ENCODE measurements at regions not wholly inside any gene's neighbourhood (a gene's known extent, or its start where the extent isn't known, plus 50 kb on each side); places are given as distances from the start of the nearest gene placed in this dataset.

GRCh38 chr2:48248251-48248933 lies 66.1 kb upstream of the FOXN2 start:
- Histone ChIP-seq H3K9me3 (ENCODE audit: insufficient read depth, low read depth, low read length) (no peaks in the 10 kb centered on the region), H3K36me3 (ENCODE audit: insufficient read depth, low read length) (no peaks in the 10 kb centered on the region), H3K9ac (ENCODE audit: low read depth, low read length) (0 out of 2 replicates have a peak overlapping the region, but pooled peaks have one; percentile 12), H3K27me3 (ENCODE audit: insufficient read depth, low read length) (no peaks in the 10 kb centered on the region), H3K4me1 (ENCODE audit: insufficient read depth, low read length) (peaks cover 7% of the 10 kb centered on the region), H3K4me3 (ENCODE audit: low read length) (no peak overlapping the region), H3K27ac (ENCODE audit: low read depth, low read length) (peak overlapping the region; percentile 56)
- 92% methylated on average over 3 of the region's 3 CpGs for WGBS

GRCh38 chr2:48249025-48249424 lies 65.5 kb upstream of the FOXN2 start:
- Histone ChIP-seq H3K27me3 (ENCODE audit: insufficient read depth, low read length) (no peaks in the 10 kb centered on the region), H3K36me3 (ENCODE audit: insufficient read depth, low read length) (no peaks in the 10 kb centered on the region), H3K9me3 (ENCODE audit: insufficient read depth, low read depth, low read length) (no peaks in the 10 kb centered on the region), H3K9ac (ENCODE audit: low read depth, low read length) (0 out of 2 replicates have a peak overlapping the region, but pooled peaks have one; percentile 12), H3K4me3 (ENCODE audit: low read length) (no peak overlapping the region), H3K4me1 (ENCODE audit: insufficient read depth, low read length) (peaks cover 7% of the 10 kb centered on the region), H3K27ac (ENCODE audit: low read depth, low read length) (peak overlapping the region; percentile 56)
- WGBS: 84% methylated on average over 2 of the region's 2 CpGs

DNA sequence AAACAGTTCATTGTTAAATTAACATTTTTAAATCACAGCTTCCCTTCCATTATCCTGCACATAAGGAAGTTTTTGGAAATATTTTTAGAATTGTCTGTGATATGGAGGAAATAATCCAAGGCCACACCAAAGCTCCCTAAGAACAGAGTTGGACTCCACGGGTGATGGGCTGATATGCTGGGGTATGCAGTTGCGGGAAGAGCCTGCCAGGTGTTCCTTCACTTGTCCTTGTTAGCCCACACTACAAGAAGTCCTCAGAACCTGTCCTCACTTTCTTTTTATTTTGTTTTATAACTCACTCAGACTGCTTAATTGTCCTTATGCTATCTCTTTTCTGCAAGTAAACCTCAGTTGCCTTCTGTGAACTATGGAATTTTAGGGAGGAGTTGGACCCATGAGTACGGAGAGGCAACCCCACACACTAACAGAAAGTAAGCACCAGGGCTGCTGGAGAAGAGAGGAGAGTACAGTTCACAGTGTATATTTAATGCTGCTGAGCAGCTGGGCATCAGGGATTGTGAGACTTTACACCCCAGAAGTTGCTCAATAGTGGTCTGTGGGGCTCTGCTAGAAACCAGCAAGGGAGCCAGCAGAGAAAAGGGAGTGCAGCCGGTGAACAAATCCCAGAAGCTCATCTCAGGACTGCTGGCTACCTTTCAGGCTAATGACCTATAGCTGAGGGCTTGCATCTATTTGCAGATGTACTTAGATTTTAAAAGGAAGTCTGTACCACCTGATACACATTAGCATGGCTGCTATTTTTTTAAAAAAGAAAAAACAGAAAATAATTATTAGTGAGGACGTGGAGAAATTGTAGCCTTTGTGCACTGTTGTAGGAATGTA lies 64.6 kb upstream of the FOXN2 start:
- Histone ChIP-seq H3K4me1 (ENCODE audit: insufficient read depth, low read length) (peaks cover 7% of the 10 kb centered on the region), H3K4me3 (ENCODE audit: low read length) (no peak overlapping the region), H3K27ac (ENCODE audit: low read depth, low read length) (no peak overlapping the region), H3K36me3 (ENCODE audit: insufficient read depth, low read length) (no peaks in the 10 kb centered on the region), H3K9ac (ENCODE audit: low read depth, low read length) (no peak overlapping the region), H3K9me3 (ENCODE audit: insufficient read depth, low read depth, low read length) (no peaks in the 10 kb centered on the region), H3K27me3 (ENCODE audit: insufficient read depth, low read length) (no peaks in the 10 kb centered on the region)
- WGBS: 92% methylated on average over 4 of the region's 5 CpGs

GRCh38 chr2:48250474-48250844 lies 64.0 kb upstream of the FOXN2 start:
- H3K9ac ChIP-seq (ENCODE audit: low read depth, low read length): no peak overlapping the region
- H3K27me3 ChIP-seq (ENCODE audit: insufficient read depth, low read length): no peaks in the 10 kb centered on the region
- H3K4me3 ChIP-seq (ENCODE audit: low read length): no peak overlapping the region
- no peaks in the 10 kb centered on the region for H3K9me3 ChIP-seq (ENCODE audit: insufficient read depth, low read depth, low read length)
- H3K27ac ChIP-seq (ENCODE audit: low read depth, low read length): no peak overlapping the region
- WGBS: 99% methylated on average over 4 of the region's 4 CpGs
- no peaks in the 10 kb centered on the region for H3K36me3 ChIP-seq (ENCODE audit: insufficient read depth, low read length)
- H3K4me1 ChIP-seq (ENCODE audit: insufficient read depth, low read length): peaks cover 7% of the 10 kb centered on the region

DNA sequence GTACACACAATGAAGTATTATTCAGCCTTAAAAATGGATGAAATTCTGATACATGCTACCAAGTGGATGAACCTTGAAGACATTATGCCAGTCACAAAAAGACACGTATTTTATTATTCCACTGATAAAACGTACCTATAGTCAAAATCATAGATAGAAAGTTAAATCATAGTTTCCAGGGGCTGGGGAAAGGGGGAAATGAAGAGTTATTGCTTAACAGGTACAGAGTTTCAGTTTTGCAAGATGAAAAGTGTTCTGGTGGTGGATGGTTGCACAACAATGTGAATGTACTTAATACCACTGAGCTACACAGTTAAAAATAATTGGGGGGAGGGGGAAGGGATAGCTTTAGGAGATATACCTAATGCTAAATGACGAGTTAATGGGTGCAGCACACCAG lies 63.5 kb upstream of the FOXN2 start:
- Histone ChIP-seq H3K4me1 (ENCODE audit: insufficient read depth, low read length) (peaks cover 7% of the 10 kb centered on the region), H3K9me3 (ENCODE audit: insufficient read depth, low read depth, low read length) (no peaks in the 10 kb centered on the region), H3K9ac (ENCODE audit: low read depth, low read length) (no peak overlapping the region), H3K4me3 (ENCODE audit: low read length) (no peak overlapping the region), H3K36me3 (ENCODE audit: insufficient read depth, low read length) (no peaks in the 10 kb centered on the region), H3K27ac (ENCODE audit: low read depth, low read length) (no peak overlapping the region), H3K27me3 (ENCODE audit: insufficient read depth, low read length) (no peaks in the 10 kb centered on the region)
- WGBS: 72% methylated on average over 2 of the region's 3 CpGs

DNA sequence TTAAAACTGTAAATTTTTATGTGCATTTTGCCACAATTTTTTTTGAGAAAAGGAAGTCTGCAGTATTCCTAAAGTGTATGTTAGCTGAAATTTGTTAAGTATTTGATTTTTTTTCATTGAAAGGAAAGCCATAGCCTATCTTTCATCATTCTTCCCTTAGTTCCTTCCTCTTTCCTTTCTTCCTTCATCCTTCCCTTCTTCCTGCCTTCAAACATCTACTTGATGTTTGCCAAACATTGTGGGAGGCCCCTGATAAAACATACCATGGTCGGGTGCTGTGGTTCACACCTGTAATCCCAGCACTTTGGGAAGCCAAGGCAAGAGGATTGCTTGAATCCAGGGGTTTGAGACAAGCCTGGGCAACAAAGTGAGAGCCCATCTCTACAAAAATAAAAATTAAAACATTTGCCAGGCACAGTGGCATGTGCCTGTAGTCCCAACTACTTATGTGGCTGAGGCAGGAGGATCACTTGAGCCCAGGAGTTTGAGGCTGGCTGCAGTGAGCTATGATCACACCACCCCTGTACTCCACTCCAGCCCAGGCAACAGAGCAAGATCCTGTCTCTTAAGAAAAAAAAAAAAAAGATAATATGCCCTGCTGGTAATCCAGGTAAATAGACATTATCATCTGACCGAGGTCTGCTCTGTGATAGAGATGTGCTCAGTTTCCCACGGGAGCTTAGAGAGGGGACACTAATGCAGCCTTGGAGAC lies 62.9 kb upstream of the FOXN2 start:
- WGBS: 93% methylated on average over 3 of the region's 3 CpGs
- Histone ChIP-seq H3K4me1 (ENCODE audit: insufficient read depth, low read length) (peaks cover 7% of the 10 kb centered on the region), H3K9ac (ENCODE audit: low read depth, low read length) (no peak overlapping the region)

GRCh38 chr2:48253301-48253700 lies 61.2 kb upstream of the FOXN2 start:
- Histone ChIP-seq H3K4me1 (ENCODE audit: insufficient read depth, low read length) (peaks cover 7% of the 10 kb centered on the region), H3K27me3 (ENCODE audit: insufficient read depth, low read length) (no peaks in the 10 kb centered on the region), H3K4me3 (ENCODE audit: low read length) (no peak overlapping the region), H3K9ac (ENCODE audit: low read depth, low read length) (no peak overlapping the region), H3K9me3 (ENCODE audit: insufficient read depth, low read depth, low read length) (no peaks in the 10 kb centered on the region), H3K36me3 (ENCODE audit: insufficient read depth, low read length) (no peaks in the 10 kb centered on the region), H3K27ac (ENCODE audit: low read depth, low read length) (no peak overlapping the region)
- 76% methylated on average over 1 of the region's 1 CpG for WGBS

More for the DNA sequence above, 62.9 kb upstream of the FOXN2 start:
- Histone ChIP-seq H3K9me3 (ENCODE audit: insufficient read depth, low read depth, low read length) (no peaks in the 10 kb centered on the region), H3K27me3 (ENCODE audit: insufficient read depth, low read length) (no peaks in the 10 kb centered on the region), H3K27ac (ENCODE audit: low read depth, low read length) (no peak overlapping the region), H3K4me3 (ENCODE audit: low read length) (no peak overlapping the region), H3K36me3 (ENCODE audit: insufficient read depth, low read length) (no peaks in the 10 kb centered on the region)

DNA sequence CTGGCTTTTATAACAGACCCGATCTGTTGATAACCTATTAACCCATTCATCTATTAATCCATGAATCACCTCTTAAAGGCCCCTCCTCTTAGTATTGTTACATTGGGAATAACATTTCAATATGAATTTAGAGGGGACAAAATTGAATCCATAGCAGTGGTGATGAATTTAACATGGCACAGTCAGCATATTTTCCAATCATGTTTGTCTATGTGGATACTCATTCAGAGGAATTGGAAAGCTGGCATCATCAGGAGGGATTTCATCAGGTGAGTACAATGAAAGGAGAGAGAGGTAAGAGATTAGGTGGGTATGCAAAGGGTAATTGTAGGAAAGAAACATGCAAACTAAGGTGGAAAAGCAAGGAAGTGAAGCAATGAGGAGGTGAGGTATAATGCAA lies 59.6 kb upstream of the FOXN2 start:
- no peaks in the 10 kb centered on the region for H3K9me3 ChIP-seq (ENCODE audit: insufficient read depth, low read depth, low read length)
- H3K27me3 ChIP-seq (ENCODE audit: insufficient read depth, low read length): no peaks in the 10 kb centered on the region
- 100% methylated on average over 1 of the region's 1 CpG for WGBS
- H3K4me3 ChIP-seq (ENCODE audit: low read length): no peak overlapping the region
- H3K27ac ChIP-seq (ENCODE audit: low read depth, low read length): no peak overlapping the region
- no peaks in the 10 kb centered on the region for H3K36me3 ChIP-seq (ENCODE audit: insufficient read depth, low read length)
- H3K9ac ChIP-seq (ENCODE audit: low read depth, low read length): no peak overlapping the region
- H3K4me1 ChIP-seq (ENCODE audit: insufficient read depth, low read length): no peaks in the 10 kb centered on the region; the same call in 1 of the 2 replicates

DNA sequence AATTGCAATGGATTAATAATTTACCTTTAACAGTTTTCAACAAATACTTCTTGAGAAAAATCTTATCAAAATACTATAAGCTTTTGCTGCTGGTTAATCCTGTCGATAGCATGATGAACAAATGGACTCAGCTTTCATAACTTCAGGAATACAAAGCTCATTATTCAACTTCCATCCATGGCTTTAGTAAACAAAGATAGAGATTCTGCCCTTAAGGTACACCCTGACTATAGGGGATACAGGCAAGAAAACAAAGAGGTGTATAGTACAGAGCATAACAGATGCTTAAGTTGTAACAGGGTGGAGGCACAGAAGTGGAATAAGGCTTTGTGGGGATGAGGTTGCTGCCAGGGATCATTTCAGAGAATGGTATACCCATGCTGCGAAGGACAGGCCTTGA lies 57.0 kb upstream of the FOXN2 start:
- no peaks in the 10 kb centered on the region for H3K36me3 ChIP-seq (ENCODE audit: insufficient read depth, low read length)
- H3K4me3 ChIP-seq (ENCODE audit: low read length): no peak overlapping the region
- no peaks in the 10 kb centered on the region for H3K9me3 ChIP-seq (ENCODE audit: insufficient read depth, low read depth, low read length)
- no peaks in the 10 kb centered on the region for H3K4me1 ChIP-seq (ENCODE audit: insufficient read depth, low read length)
- 100% methylated on average over 1 of the region's 2 CpGs for WGBS
- no peak overlapping the region for H3K9ac ChIP-seq (ENCODE audit: low read depth, low read length)
- no peak overlapping the region for H3K27ac ChIP-seq (ENCODE audit: low read depth, low read length)
- no peaks in the 10 kb centered on the region for H3K27me3 ChIP-seq (ENCODE audit: insufficient read depth, low read length)

DNA sequence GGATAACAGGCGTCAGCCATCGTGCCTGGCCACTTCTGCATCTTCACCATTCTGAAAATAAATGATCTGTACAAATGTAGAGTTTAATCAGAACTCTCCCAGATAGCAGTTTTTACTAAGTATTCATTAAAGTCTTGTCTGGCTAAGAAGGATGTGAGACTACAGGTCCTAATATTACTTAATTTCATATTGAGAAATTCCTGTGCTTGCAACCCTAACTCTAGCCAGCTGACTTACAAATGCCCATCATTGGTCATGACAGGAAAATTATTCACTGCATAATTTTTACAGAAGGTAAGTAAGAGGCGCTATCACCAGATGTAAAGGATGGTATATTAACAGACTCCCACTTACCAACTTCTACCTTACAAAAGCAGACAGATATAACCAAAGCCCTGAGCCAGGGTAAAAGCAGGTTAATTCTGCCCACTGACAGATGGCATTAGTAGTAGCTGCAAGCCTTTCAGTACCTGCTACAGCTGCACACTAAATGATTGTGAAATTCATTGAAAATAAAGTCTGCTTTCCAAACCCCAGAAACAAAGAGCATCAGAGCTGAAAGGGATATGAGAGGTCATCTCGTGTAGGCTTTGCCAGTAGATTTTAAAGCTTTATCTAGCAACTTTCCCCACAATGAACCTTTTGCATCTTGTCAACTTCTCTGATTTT lies 55.9 kb upstream of the FOXN2 start:
- no peaks in the 10 kb centered on the region for H3K27me3 ChIP-seq (ENCODE audit: insufficient read depth, low read length)
- 95% methylated on average over 4 of the region's 4 CpGs for WGBS

DNA sequence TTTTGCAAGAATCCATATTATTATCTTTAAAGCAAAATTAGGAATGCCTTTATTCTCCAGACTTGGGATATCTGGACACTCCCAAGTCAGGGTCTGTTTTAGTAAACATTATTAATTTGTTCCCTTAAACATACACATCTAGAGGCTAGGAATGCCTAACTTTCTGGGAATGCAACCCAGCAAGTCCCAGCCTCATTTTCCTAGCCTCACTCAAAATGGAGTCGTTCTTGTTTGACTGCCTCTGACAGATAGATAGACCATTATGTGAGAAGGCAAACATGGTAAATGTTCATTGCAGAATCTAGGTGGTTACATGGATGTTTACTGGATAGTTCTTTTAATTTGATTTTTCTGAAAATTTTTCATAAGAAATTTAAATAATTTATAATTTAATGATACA lies 54.7 kb upstream of the FOXN2 start:
- no peaks in the 10 kb centered on the region for H3K9me3 ChIP-seq (ENCODE audit: insufficient read depth, low read depth, low read length)
- WGBS: 88% methylated on average over 1 of the region's 1 CpG
- no peaks in the 10 kb centered on the region for H3K27me3 ChIP-seq (ENCODE audit: insufficient read depth, low read length)
- no peak overlapping the region for H3K27ac ChIP-seq (ENCODE audit: low read depth, low read length)
- no peaks in the 10 kb centered on the region for H3K4me1 ChIP-seq (ENCODE audit: insufficient read depth, low read length)
- no peaks in the 10 kb centered on the region for H3K36me3 ChIP-seq (ENCODE audit: insufficient read depth, low read length)
- no peak overlapping the region for H3K4me3 ChIP-seq (ENCODE audit: low read length)
- H3K9ac ChIP-seq (ENCODE audit: low read depth, low read length): no peak overlapping the region

More for the DNA sequence above, 55.9 kb upstream of the FOXN2 start:
- Histone ChIP-seq H3K36me3 (ENCODE audit: insufficient read depth, low read length) (no peaks in the 10 kb centered on the region), H3K9ac (ENCODE audit: low read depth, low read length) (no peak overlapping the region), H3K9me3 (ENCODE audit: insufficient read depth, low read depth, low read length) (no peaks in the 10 kb centered on the region), H3K4me1 (ENCODE audit: insufficient read depth, low read length) (no peaks in the 10 kb centered on the region), H3K4me3 (ENCODE audit: low read length) (no peak overlapping the region), H3K27ac (ENCODE audit: low read depth, low read length) (no peak overlapping the region)

Measured in HUES64 (cell line).